Hepatocyte (in vitro differentiated cells): ENCODE measurements at regions not wholly inside any gene's neighbourhood (a gene's known extent, or its start where the extent isn't known, plus 50 kb on each side); places are given as distances from the start of the nearest gene placed in this dataset.

Source experiments
- DNase-seq: peaks from one replicate; pipeline ENCODE4 v3.0.0-alpha.2; 2016; ENCODE audit warnings: low spot score
- H2AFZ ChIP-seq: fragments of 200-600 bp; sonication (generic); 2 replicates; pipeline ENCODE4 v1.6.0; 2016; ENCODE audit warnings: antibody characterized with exemption, mild to moderate bottlenecking
- H3K27ac ChIP-seq: fragments of 200-600 bp; sonication (generic); 2 replicates; pipeline ENCODE4 v1.5.1; 2016; ENCODE audit warnings: mild to moderate bottlenecking
- H3K27me3 ChIP-seq: fragments of 200-600 bp; sonication (generic); 2 replicates; pipeline ENCODE4 v1.6.1; 2016
- H3K36me3 ChIP-seq: fragments of 200-600 bp; sonication (generic); replicated peaks from 2 replicates; pipeline ENCODE4 v1.5.1; 2016; ENCODE audit warnings: low read depth; ENCODE audit not compliant: insufficient read depth
- H3K4me1 ChIP-seq: fragments of 200-600 bp; sonication (generic); 2 replicates; pipeline ENCODE4 v1.5.1; 2016; ENCODE audit warnings: mild to moderate bottlenecking, moderate library complexity; ENCODE audit not compliant: insufficient read depth
- H3K4me2 ChIP-seq: fragments of 200-600 bp; sonication (generic); 2 replicates; pipeline ENCODE4 v1.6.0; 2016
- H3K4me3 ChIP-seq: fragments of 200-600 bp; sonication (generic); 2 replicates; pipeline ENCODE4 v1.5.1; 2016; ENCODE audit warnings: mild to moderate bottlenecking
- H3K79me2 ChIP-seq: fragments of 200-600 bp; sonication (generic); 2 replicates; pipeline ENCODE4 v1.6.0; 2017; ENCODE audit warnings: mild to moderate bottlenecking
- H3K9me2 ChIP-seq: fragments of 200-600 bp; sonication (generic); replicated peaks from 2 replicates; pipeline ENCODE4 v1.6.0; 2017; ENCODE audit warnings: mild to moderate bottlenecking; ENCODE audit not compliant: insufficient read depth
- H3K9me3 ChIP-seq: fragments of 200-600 bp; sonication (generic); 2 replicates; pipeline ENCODE4 v1.5.1; 2016; ENCODE audit warnings: low read depth, mild to moderate bottlenecking
- H4K20me1 ChIP-seq: fragments of 200-600 bp; sonication (generic); 2 replicates; pipeline ENCODE4 v1.6.0; 2016; ENCODE audit warnings: mild to moderate bottlenecking; ENCODE audit not compliant: insufficient read depth, poor library complexity, severe bottlenecking
- EZH2 ChIP-seq: fragments of 200-600 bp; sonication (generic); IDR thresholded peaks from 2 replicates; pipeline ENCODE4 v1.6.1; 2016; ENCODE audit warnings: antibody characterized with exemption, mild to moderate bottlenecking, borderline replicate concordance
- EZH2phosphoT487 ChIP-seq: fragments of 200-600 bp; sonication (generic); IDR thresholded peaks from one replicate; pipeline ENCODE4 v1.6.1; 2018; ENCODE audit warnings: antibody characterized with exemption, mild to moderate bottlenecking, low read depth, moderate library complexity; ENCODE audit not compliant: unreplicated experiment, severe bottlenecking
- WGBS: methylation state at CpG from one replicate; pipeline ENCODE4 v1.1.6; 2016; ENCODE audit warnings: low lambda C conversion rate; ENCODE audit errors: missing lambda C conversion rate; 5-methylcytosine and 5-hydroxymethylcytosine counted together
- TF ChIP-seq, protein P1 (sequence below): fragments of 200-600 bp; sonication (generic); IDR thresholded peaks from 2 replicates; pipeline ENCODE4 v1.5.1; 2016; ENCODE audit warnings: antibody characterized with exemption, mild to moderate bottlenecking; ENCODE audit not compliant: poor library complexity

GRCh38 chr20:7687065-7687464, 253.2 kb downstream of the HAO1 start:
- Histone ChIP-seq H3K9me3 (no peaks in the 10 kb centered on the region), H2AFZ (no peak overlapping the region), H3K27me3 (no peaks in the 10 kb centered on the region), H4K20me1 (no peaks in the 10 kb centered on the region), H3K27ac (no peak overlapping the region), H3K4me2 (no peak overlapping the region), H3K4me1 (no peaks in the 10 kb centered on the region), H3K9me2 (no peaks in the 10 kb centered on the region), H3K79me2 (no peaks in the 10 kb centered on the region), H3K36me3 (no peaks in the 10 kb centered on the region), H3K4me3 (no peak overlapping the region)
- DNase-seq: no peak
- no peak for TF ChIP-seq EZH2phosphoT487
- TF ChIP-seq EZH2: no peak
- TF ChIP-seq, protein P1, sequence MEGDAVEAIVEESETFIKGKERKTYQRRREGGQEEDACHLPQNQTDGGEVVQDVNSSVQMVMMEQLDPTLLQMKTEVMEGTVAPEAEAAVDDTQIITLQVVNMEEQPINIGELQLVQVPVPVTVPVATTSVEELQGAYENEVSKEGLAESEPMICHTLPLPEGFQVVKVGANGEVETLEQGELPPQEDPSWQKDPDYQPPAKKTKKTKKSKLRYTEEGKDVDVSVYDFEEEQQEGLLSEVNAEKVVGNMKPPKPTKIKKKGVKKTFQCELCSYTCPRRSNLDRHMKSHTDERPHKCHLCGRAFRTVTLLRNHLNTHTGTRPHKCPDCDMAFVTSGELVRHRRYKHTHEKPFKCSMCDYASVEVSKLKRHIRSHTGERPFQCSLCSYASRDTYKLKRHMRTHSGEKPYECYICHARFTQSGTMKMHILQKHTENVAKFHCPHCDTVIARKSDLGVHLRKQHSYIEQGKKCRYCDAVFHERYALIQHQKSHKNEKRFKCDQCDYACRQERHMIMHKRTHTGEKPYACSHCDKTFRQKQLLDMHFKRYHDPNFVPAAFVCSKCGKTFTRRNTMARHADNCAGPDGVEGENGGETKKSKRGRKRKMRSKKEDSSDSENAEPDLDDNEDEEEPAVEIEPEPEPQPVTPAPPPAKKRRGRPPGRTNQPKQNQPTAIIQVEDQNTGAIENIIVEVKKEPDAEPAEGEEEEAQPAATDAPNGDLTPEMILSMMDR: no peak

GRCh38 chr20:7689151-7689550, 251.1 kb downstream of the HAO1 start:
- no peak overlapping the region for H3K4me2 ChIP-seq
- H3K9me3 ChIP-seq: no peaks in the 10 kb centered on the region
- no peak overlapping the region for H2AFZ ChIP-seq
- H3K4me1 ChIP-seq: no peaks in the 10 kb centered on the region
- WGBS: 90% methylated on average over 3 of the region's 3 CpGs
- H4K20me1 ChIP-seq: no peaks in the 10 kb centered on the region
- H3K27me3 ChIP-seq: no peaks in the 10 kb centered on the region
- DNase-seq: no peak
- H3K9me2 ChIP-seq: no peaks in the 10 kb centered on the region
- TF ChIP-seq, protein P1: no peak
- no peak for TF ChIP-seq EZH2
- TF ChIP-seq EZH2phosphoT487: no peak
- H3K4me3 ChIP-seq: no peak overlapping the region
- no peaks in the 10 kb centered on the region for H3K79me2 ChIP-seq
- H3K36me3 ChIP-seq: no peaks in the 10 kb centered on the region
- H3K27ac ChIP-seq: no peak overlapping the region

DNA sequence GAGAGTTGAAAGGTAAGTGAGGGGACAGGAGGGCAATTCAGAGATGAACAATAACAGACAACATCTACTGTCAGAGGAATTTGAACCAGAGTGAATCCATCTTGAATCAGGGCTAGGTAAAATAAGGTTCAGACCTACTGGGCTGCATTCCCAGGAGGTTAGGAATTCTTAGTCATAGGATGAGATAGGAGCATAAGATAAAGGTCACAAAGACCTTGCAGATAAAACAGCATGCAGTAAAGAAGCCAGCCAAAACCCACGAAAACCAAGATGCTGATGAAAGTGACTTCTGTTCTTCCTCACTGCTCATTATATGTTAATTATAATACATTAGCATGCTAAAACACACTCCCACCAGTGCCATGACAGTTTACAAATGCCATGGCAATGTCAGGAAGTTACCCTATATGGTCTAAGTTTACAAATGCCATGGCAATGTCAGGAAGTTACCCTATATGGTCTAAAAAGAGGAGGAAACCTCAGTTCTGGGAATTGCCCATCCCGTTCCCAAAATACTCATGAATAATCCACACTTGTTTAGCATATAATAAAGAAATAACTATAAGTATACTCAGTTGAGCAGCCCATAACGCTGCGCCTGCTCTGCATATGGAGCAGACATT, 248.5 kb downstream of the HAO1 start:
- Histone ChIP-seq H3K9me2 (no peaks in the 10 kb centered on the region), H3K27ac (no peak overlapping the region), H3K9me3 (no peaks in the 10 kb centered on the region), H3K4me1 (peaks cover 4% of the 10 kb centered on the region), H3K79me2 (no peaks in the 10 kb centered on the region), H3K27me3 (no peaks in the 10 kb centered on the region), H3K4me3 (no peak overlapping the region), H2AFZ (no peak overlapping the region), H3K4me2 (no peak overlapping the region), H3K36me3 (no peaks in the 10 kb centered on the region), H4K20me1 (no peaks in the 10 kb centered on the region)
- DNase-seq: no peak
- WGBS: 78% methylated on average over 4 of the region's 4 CpGs
- TF ChIP-seq EZH2 (no peak), EZH2phosphoT487 (no peak)
- TF ChIP-seq, protein P1: no peak

DNA sequence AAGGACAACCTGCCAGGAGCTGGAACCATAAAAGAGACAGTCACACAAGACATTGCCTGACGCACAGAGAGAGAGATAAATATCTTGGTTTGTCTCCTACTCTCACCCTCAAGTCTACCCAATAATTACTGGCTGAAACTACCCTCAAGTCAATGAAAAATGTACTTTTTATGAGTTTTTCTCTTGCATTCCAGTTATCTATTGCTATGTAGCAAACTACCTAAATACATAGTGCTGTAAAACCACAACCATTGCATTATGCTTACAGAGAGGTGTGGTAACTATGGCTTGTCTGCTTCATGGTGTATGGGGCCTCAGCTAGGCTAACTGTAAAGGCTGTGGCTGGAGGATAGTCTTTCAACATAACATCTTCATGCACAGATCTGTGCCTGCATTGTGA, 247.8 kb downstream of the HAO1 start:
- TF ChIP-seq, protein P1: no peak
- TF ChIP-seq EZH2phosphoT487 (no peak), EZH2 (no peak)
- H3K9me2 ChIP-seq: no peaks in the 10 kb centered on the region
- no peak overlapping the region for H3K4me2 ChIP-seq
- no peak overlapping the region for H3K27ac ChIP-seq
- no peak overlapping the region for H3K4me3 ChIP-seq
- peaks cover 4% of the 10 kb centered on the region for H3K4me1 ChIP-seq
- H4K20me1 ChIP-seq: no peaks in the 10 kb centered on the region
- H3K9me3 ChIP-seq: no peaks in the 10 kb centered on the region
- H2AFZ ChIP-seq: no peak overlapping the region
- no peak for DNase-seq
- H3K79me2 ChIP-seq: no peaks in the 10 kb centered on the region
- WGBS: 56% methylated on average over 1 of the region's 1 CpG
- H3K27me3 ChIP-seq: no peaks in the 10 kb centered on the region
- H3K36me3 ChIP-seq: no peaks in the 10 kb centered on the region
